Transverse colon (tissue), 4 donors: ENCODE measurements at regions not wholly inside any gene's neighbourhood (a gene's known extent, or its start where the extent isn't known, plus 50 kb on each side); places are given as distances from the start of the nearest gene placed in this dataset.

ENCODE experiments used
- DNase-seq: peaks from one replicate; pipeline ENCODE4 v3.0.0-alpha.2; 2019
- H3K27ac ChIP-seq, 4 donors: fragments of 200-600 bp; sonication (generic); 2 replicates each; pipeline ENCODE4 v1.5.1; 2016 to 2018; ENCODE audit warnings: inconsistent platforms in 4 of 4
- H3K27me3 ChIP-seq: fragments of 200-600 bp; sonication (generic); 2 replicates; pipeline ENCODE4 v1.5.1; 2017; ENCODE audit warnings: inconsistent platforms
- H3K36me3 ChIP-seq, 4 donors: fragments of 200-600 bp; sonication (generic); 2 replicates each; pipeline ENCODE4 v1.5.1; 2017 to 2019; ENCODE audit warnings: inconsistent platforms in 4 of 4
- H3K4me1 ChIP-seq, 4 donors: fragments of 200-600 bp; sonication (generic); 2 replicates each; pipeline ENCODE4 v1.5.1; 2017 to 2020; ENCODE audit warnings: inconsistent platforms in 4 of 4
- H3K4me3 ChIP-seq, 4 donors: fragments of 200-600 bp; sonication (generic); 1 replicate in 1 of 4; 2 replicates in 3 of 4; pipeline versions ENCODE4 v1.5.1 to v1.6.1; 2017 to 2019; ENCODE audit warnings: inconsistent platforms in 4 of 4
- H3K9me3 ChIP-seq, 2 donors: fragments of 200-600 bp; sonication (generic); 2 replicates each; pipeline ENCODE4 v1.5.1; 2017 to 2019; ENCODE audit warnings: inconsistent platforms in 2 of 2
- EP300 ChIP-seq: sonication (generic); formaldehyde crosslinking; IDR thresholded peaks from one replicate; pipeline ENCODE4 v1.6.1; 2017; ENCODE audit warnings: antibody characterized with exemption, low read depth
- POLR2A ChIP-seq: fragments of 450-650 bp; IDR thresholded peaks from one replicate; pipeline ENCODE4 v1.6.1; 2016; ENCODE audit warnings: antibody characterized with exemption, mild to moderate bottlenecking, moderate library complexity
- POLR2AphosphoS5 ChIP-seq, 3 donors: sonication (generic); formaldehyde crosslinking; IDR thresholded peaks; one replicate each; pipeline ENCODE4 v1.6.1; 2016; ENCODE audit warnings: antibody characterized with exemption in 3 of 3
- WGBS, 2 donors: methylation state at CpG; one replicate each; pipeline ENCODE4 v1.1.5; 2018; ENCODE audit warnings: low coverage in 1 of 2; 5-methylcytosine and 5-hydroxymethylcytosine counted together
- in situ Hi-C, 4 donors: fragments of 200-750 bp; cut with MboI; loops; one replicate each; pipeline versions ENCODE4 v1.15.0 to v1.15.1; 2017; ENCODE audit warnings: low sequenced_read_pairs in 3 of 4, low pct_ligation_motif_present in 1 of 4, low pct_unique_long_range_greater_than_20kb in 1 of 4
- intact Hi-C: fragments of 100-400 bp; cut with DNase I; formaldehyde crosslinking; loops from one replicate; pipeline ENCODE4 v1.15.1; 2023; ENCODE audit warnings: low total_unique reads
- TF ChIP-seq, protein P1 (sequence below), 5 experiments: fragments of 200-600 bp in 3 of 5; fragments of 450-650 bp in 2 of 5; sonication (generic) in 3 of 5; IDR thresholded peaks; 1 replicate in 2 of 5; 2 replicates in 3 of 5; pipeline ENCODE4 v1.5.1; 2016 to 2017; ENCODE audit warnings: antibody characterized with exemption in 5 of 5, inconsistent platforms in 3 of 5, mild to moderate bottlenecking in 2 of 5, moderate library complexity in 1 of 5

DNA sequence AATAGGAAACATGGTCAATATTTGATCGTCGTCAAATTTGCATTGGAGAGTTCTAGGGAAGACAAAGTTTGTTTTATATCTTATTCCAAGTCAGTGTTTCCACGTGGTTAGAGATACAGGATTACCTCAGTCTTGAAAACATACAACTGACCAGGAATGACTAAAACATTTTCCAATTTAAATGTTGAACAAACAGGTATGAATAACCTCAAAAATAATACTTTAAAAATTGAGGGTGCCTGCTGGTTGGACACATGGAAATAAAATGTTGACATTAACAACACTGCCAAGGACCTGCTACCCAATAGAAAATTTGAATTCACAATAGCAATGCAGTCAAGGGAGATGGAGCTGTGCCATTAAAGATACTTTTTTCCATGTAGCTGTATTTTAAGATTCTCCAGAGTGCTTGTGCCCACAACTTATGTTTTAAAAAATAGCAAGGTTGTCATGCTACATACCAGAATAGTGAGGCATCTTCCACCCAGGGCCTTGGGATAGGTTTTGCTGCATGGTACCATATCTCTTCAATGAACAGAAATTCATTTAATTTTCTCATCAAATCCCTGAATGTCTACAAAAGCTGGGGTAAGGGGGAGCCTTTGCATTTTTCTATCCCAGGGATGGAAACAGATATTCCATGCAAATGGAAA is 260.8 kb downstream of the EFNB2 start:
- Histone ChIP-seq H3K27ac (no peak overlapping the region), H3K9me3 (no peaks in the 10 kb centered on the region), H3K4me1 (no peaks in the 10 kb centered on the region), H3K4me3 (no peak overlapping the region), H3K27me3 (no peaks in the 10 kb centered on the region), H3K36me3 (no peaks in the 10 kb centered on the region)
- WGBS, 2 donors, result 81 to 89% methylated on average over 3 of the region's 3 CpGs
- TF ChIP-seq EP300, result no peak
- TF ChIP-seq, protein P1, sequence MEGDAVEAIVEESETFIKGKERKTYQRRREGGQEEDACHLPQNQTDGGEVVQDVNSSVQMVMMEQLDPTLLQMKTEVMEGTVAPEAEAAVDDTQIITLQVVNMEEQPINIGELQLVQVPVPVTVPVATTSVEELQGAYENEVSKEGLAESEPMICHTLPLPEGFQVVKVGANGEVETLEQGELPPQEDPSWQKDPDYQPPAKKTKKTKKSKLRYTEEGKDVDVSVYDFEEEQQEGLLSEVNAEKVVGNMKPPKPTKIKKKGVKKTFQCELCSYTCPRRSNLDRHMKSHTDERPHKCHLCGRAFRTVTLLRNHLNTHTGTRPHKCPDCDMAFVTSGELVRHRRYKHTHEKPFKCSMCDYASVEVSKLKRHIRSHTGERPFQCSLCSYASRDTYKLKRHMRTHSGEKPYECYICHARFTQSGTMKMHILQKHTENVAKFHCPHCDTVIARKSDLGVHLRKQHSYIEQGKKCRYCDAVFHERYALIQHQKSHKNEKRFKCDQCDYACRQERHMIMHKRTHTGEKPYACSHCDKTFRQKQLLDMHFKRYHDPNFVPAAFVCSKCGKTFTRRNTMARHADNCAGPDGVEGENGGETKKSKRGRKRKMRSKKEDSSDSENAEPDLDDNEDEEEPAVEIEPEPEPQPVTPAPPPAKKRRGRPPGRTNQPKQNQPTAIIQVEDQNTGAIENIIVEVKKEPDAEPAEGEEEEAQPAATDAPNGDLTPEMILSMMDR (IDR thresholded peaks at IDR 0.05), result no peak
- no peak for TF ChIP-seq POLR2A
- TF ChIP-seq POLR2AphosphoS5 (IDR thresholded peaks at IDR 0.05), result no peak
- intact Hi-C loops, result no loop called here
- DNase-seq, result no peak
- in situ Hi-C loops, result no loop called here

DNA sequence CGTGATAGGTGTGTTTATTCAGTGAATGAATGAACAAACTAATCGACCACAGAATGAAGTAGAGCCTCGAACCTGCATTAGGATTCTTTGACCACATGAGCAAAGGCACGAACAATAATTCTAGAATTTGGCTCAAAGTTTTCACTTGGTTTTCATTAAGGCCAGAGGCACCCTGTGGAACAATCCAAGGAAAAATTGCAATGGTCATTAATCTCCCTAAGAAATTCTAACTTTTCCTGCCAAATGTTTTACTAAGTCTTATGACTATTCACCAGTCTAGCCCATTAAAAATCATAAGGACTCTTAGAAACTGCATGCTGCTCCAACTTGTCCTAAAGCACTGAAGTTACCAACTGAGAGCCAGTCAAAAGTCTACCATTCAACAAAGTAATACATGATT is 271.7 kb downstream of the EFNB2 start:
- Histone ChIP-seq H3K27me3 (no peaks in the 10 kb centered on the region), H3K36me3 (no peaks in the 10 kb centered on the region), H3K4me1 (no peaks in the 10 kb centered on the region), H3K27ac (no peak overlapping the region), H3K4me3 (no peak overlapping the region), H3K9me3 (no peaks in the 10 kb centered on the region)
- 76 to 93% methylated on average over 4 of the region's 4 CpGs for whole genome bisulfite sequencing, 2 donors
- DNase-seq, result no peak
- intact Hi-C loops (no loop called here), in situ Hi-C loops (no loop called here)
- TF ChIP-seq POLR2A (no peak), EP300 (no peak)

DNA sequence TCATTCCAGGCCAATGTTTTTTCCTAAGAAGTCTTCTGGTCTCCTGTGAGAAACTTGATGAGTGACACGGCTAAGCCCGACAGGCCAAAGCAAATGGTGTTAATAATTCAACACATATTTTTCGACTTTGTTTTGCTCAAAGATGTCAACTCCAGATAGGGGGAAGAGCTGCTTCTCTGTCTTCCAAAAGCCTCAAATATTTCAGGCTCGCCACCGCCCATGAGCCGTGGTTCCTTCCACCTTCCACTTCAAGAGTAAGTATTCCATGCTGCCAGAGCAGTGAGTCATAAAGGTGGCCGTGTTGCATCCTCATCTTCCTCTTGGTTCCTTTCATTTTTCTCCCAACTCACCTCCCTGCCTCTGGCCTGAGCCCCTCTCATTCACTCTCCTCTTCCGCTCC is 272.6 kb downstream of the EFNB2 start:
- Histone ChIP-seq H3K4me3 (no peak overlapping the region), H3K9me3 (no peaks in the 10 kb centered on the region), H3K4me1 (no peaks in the 10 kb centered on the region), H3K36me3 (no peaks in the 10 kb centered on the region), H3K27ac (no peak overlapping the region), H3K27me3 (no peaks in the 10 kb centered on the region)
- TF ChIP-seq, protein P1 (IDR thresholded peaks at IDR 0.05), result no peak
- TF ChIP-seq POLR2A (no peak), POLR2AphosphoS5 (IDR thresholded peaks at IDR 0.05) (no peak), EP300 (no peak)
- no peak for DNase-seq
- WGBS, 2 donors, result 93 to 98% methylated on average over 6 to 8 of the region's 8 CpGs
- in situ Hi-C loops, result no loop called here
- intact Hi-C loops, result no loop called here

DNA sequence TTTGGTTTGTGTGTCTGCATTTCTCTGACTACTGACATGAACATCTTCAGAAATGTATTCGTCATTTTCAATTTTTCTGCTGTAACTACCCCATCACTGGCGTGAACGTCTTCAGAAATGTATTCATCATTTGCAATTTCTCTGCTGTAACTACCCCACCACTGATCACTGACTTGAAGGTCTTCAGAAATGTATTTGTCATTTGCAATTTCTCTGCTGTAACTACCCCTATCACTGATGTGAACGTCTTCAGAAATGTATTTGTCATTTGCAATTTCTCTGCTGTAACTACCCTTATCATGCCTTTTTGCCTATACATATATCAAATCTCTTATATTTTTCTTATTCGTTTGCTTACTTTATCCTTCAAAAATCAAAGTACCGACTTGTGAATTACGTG is 274.0 kb downstream of the EFNB2 start:
- H3K36me3 ChIP-seq, result no peaks in the 10 kb centered on the region
- TF ChIP-seq POLR2A (no peak), POLR2AphosphoS5 (IDR thresholded peaks at IDR 0.05) (no peak), EP300 (no peak)
- TF ChIP-seq, protein P1 (IDR thresholded peaks at IDR 0.05), result no peak
- H3K4me3 ChIP-seq, result no peak overlapping the region
- 91% methylated on average over 5 to 7 of the region's 7 CpGs for WGBS, 2 donors
- no peaks in the 10 kb centered on the region for H3K4me1 ChIP-seq
- H3K27ac ChIP-seq, result no peak overlapping the region
- intact Hi-C loops, result no loop called here
- no peaks in the 10 kb centered on the region for H3K9me3 ChIP-seq
- in situ Hi-C loops, result no loop called here
- DNase-seq, result no peak
- no peaks in the 10 kb centered on the region for H3K27me3 ChIP-seq

DNA sequence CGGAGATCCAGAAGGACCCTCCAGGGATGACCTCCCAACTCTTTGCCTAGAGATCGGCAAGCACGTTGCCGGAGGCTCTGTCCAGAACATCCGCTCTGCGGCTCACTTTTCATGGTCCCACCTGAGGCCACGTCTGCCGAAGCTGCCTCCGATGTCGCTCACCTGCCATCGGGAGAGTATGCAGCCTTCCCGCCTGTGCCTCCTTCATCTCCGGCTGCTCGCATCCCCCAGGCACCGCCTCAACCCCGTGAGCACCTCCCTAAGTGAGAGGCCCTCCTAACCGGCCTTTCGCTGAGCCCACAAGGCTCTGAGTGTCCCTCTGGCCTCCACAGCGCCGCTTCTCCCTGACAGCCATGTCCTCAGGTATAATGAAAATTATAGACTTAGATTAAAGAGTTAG is 275.1 kb downstream of the EFNB2 start:
- no peaks in the 10 kb centered on the region for H3K27me3 ChIP-seq
- H3K36me3 ChIP-seq, result no peaks in the 10 kb centered on the region
- H3K4me3 ChIP-seq, result no peak overlapping the region
- intact Hi-C loops, result no loop called here
- TF ChIP-seq, protein P1 (IDR thresholded peaks at IDR 0.05), result no peak
- TF ChIP-seq POLR2A, result no peak
- TF ChIP-seq POLR2AphosphoS5 (IDR thresholded peaks at IDR 0.05), result no peak
- TF ChIP-seq EP300, result no peak
- 94% methylated on average over 20 of the region's 20 CpGs; no CpG with 5 or more reads in 1 of the 2 donors for WGBS, 2 donors
- H3K9me3 ChIP-seq, result no peaks in the 10 kb centered on the region
- no peak overlapping the region for H3K27ac ChIP-seq
- DNase-seq, result no peak
- H3K4me1 ChIP-seq, result no peaks in the 10 kb centered on the region
- in situ Hi-C loops, result no loop called here
